H9 (cell line): ENCODE measurements at regions not wholly inside any gene's neighbourhood (a gene's known extent, or its start where the extent isn't known, plus 50 kb on each side); places are given as distances from the start of the nearest gene placed in this dataset.

Experiments
- DNase-seq: peaks from one replicate; pipeline ENCODE4 v3.0.0-alpha.2; 2017
- H2AFZ ChIP-seq: one replicate; pipeline ENCODE4 v1.6.1; 2013; ENCODE audit warnings: mild to moderate bottlenecking, low read length, control low read depth, moderate library complexity
- H2AK5ac ChIP-seq: 2 replicates; pipeline ENCODE4 v1.6.1; 2013; ENCODE audit warnings: low read length, control low read depth, mixed read lengths; ENCODE audit not compliant: insufficient read length
- H2BK120ac ChIP-seq: one replicate; pipeline ENCODE4 v1.6.1; 2013; ENCODE audit warnings: low read depth, mild to moderate bottlenecking, low read length, control low read depth, inconsistent platforms; ENCODE audit not compliant: poor library complexity, severe bottlenecking
- H2BK12ac ChIP-seq: 2 replicates; pipeline ENCODE4 v1.6.1; 2013; ENCODE audit warnings: low read length, control low read depth, mixed read lengths, low read depth; ENCODE audit not compliant: insufficient read length
- H2BK15ac ChIP-seq: 2 replicates; pipeline ENCODE4 v1.6.1; 2013; ENCODE audit warnings: low read depth, low read length, control low read depth
- H2BK20ac ChIP-seq: one replicate; pipeline ENCODE4 v1.6.1; 2013; ENCODE audit warnings: low read depth, mild to moderate bottlenecking, low read length, control low read depth, inconsistent platforms; ENCODE audit not compliant: poor library complexity, severe bottlenecking
- H2BK5ac ChIP-seq: 2 replicates; pipeline ENCODE4 v1.6.1; 2013; ENCODE audit warnings: low read length, control low read depth, mixed read lengths; ENCODE audit not compliant: insufficient read length
- H3K14ac ChIP-seq: 2 replicates; pipeline ENCODE4 v1.6.1; 2013; ENCODE audit warnings: low read length, control low read depth; ENCODE audit not compliant: insufficient read depth
- H3K18ac ChIP-seq: 2 replicates; pipeline ENCODE4 v1.6.1; 2013; ENCODE audit warnings: low read depth, mild to moderate bottlenecking, mixed read lengths, low read length, control low read depth; ENCODE audit not compliant: insufficient read length
- H3K23ac ChIP-seq: 2 replicates; pipeline ENCODE4 v1.6.1; 2013; ENCODE audit warnings: low read length, control low read depth, mixed read lengths, low read depth; ENCODE audit not compliant: insufficient read length
- H3K23me2 ChIP-seq: 2 replicates; pipeline ENCODE4 v1.6.1; 2013; ENCODE audit warnings: low read depth, mild to moderate bottlenecking, mixed read lengths, low read length, control low read depth; ENCODE audit not compliant: insufficient read length, poor library complexity, severe bottlenecking
- H3K27ac ChIP-seq: 2 replicates; pipeline ENCODE4 v1.5.1; 2013; ENCODE audit warnings: low read length, control low read depth, mixed read lengths, low read depth; ENCODE audit not compliant: insufficient read length
- H3K27me3 ChIP-seq: 2 replicates; pipeline ENCODE4 v1.6.1; 2013; ENCODE audit warnings: low read length, control low read depth, inconsistent platforms; ENCODE audit not compliant: insufficient read depth
- H3K4ac ChIP-seq: 2 replicates; pipeline ENCODE4 v1.6.1; 2013; ENCODE audit warnings: low read depth, mild to moderate bottlenecking, control low read depth, inconsistent platforms, low read length, moderate library complexity
- H3K4me1 ChIP-seq: 2 replicates; pipeline ENCODE4 v1.6.1; 2013; ENCODE audit warnings: low read length, control low read depth, inconsistent platforms; ENCODE audit not compliant: insufficient read depth
- H3K4me2 ChIP-seq: 2 replicates; pipeline ENCODE4 v1.6.1; 2013; ENCODE audit warnings: low read length, control low read depth, mixed read lengths; ENCODE audit not compliant: insufficient read length, insufficient read depth
- H3K56ac ChIP-seq: 2 replicates; pipeline ENCODE4 v1.6.1; 2013; ENCODE audit warnings: low read depth, mild to moderate bottlenecking, mixed read lengths, low read length, control low read depth; ENCODE audit not compliant: insufficient read length
- H3K79me1 ChIP-seq: 2 replicates; pipeline ENCODE4 v1.6.1; 2013; ENCODE audit warnings: low read depth, mild to moderate bottlenecking, moderate library complexity, low read length, control low read depth, inconsistent platforms; ENCODE audit not compliant: insufficient read depth, poor library complexity, severe bottlenecking
- H3K79me2 ChIP-seq: 2 replicates; pipeline ENCODE4 v1.6.1; 2013; ENCODE audit warnings: low read length, control low read depth, inconsistent platforms; ENCODE audit not compliant: insufficient read depth
- H3K9ac ChIP-seq: 2 replicates; pipeline ENCODE4 v1.6.1; 2013; ENCODE audit warnings: low read length, control low read depth, mixed read lengths; ENCODE audit not compliant: insufficient read length; ENCODE audit errors: extremely low read depth
- H3K9me3 ChIP-seq: one replicate; pipeline ENCODE4 v1.6.1; 2013; ENCODE audit warnings: low read depth, low read length, inconsistent platforms; ENCODE audit not compliant: control insufficient read depth
- H3T11ph ChIP-seq: one replicate; pipeline ENCODE4 v1.6.1; 2013; ENCODE audit warnings: mild to moderate bottlenecking, low read length, control low read depth, inconsistent platforms
- H4K20me1 ChIP-seq: one replicate; pipeline ENCODE4 v1.6.1; 2013; ENCODE audit not compliant: control insufficient read depth, insufficient read length, insufficient read depth
- H4K5ac ChIP-seq: 2 replicates; pipeline ENCODE4 v1.6.1; 2013; ENCODE audit warnings: low read depth, mild to moderate bottlenecking, mixed read lengths, low read length, control low read depth; ENCODE audit not compliant: insufficient read length
- H4K8ac ChIP-seq: replicated peaks from 2 replicates; pipeline ENCODE4 v1.6.1; 2013; ENCODE audit warnings: low read length, control low read depth, mixed read lengths, low read depth; ENCODE audit not compliant: insufficient read length
- H4K91ac ChIP-seq: 2 replicates; pipeline ENCODE4 v1.6.1; 2013; ENCODE audit warnings: low read depth, mild to moderate bottlenecking, moderate library complexity, mixed read lengths, low read length, control low read depth; ENCODE audit not compliant: insufficient read length
- H3K27ac Mint-ChIP-seq, 3 experiments: 2 replicates in 2 of 3; 3 replicates in 1 of 3; pipeline ENCODE4 v1.8.0; 2020 to 2021; ENCODE audit warnings: mixed read lengths in 3 of 3, mild to moderate bottlenecking in 1 of 3, moderate library complexity in 1 of 3
- H3K27me3 Mint-ChIP-seq: 2 replicates; pipeline ENCODE4 v1.8.0; 2021; ENCODE audit warnings: low read depth, mild to moderate bottlenecking, moderate library complexity, mixed read lengths
- H3K36me3 Mint-ChIP-seq, 3 experiments: 2 replicates in 2 of 3; 3 replicates in 1 of 3; pipeline ENCODE4 v1.8.0; 2020 to 2021; ENCODE audit warnings: low read depth in 3 of 3, mixed read lengths in 3 of 3; ENCODE audit not compliant: insufficient read depth in 1 of 3
- H3K4me1 Mint-ChIP-seq, 2 experiments: 2 replicates each; pipeline ENCODE4 v1.8.0; 2020; ENCODE audit warnings: mixed read lengths in 2 of 2
- H3K4me3 Mint-ChIP-seq, 2 experiments: 2 replicates in 1 of 2; 3 replicates in 1 of 2; pipeline ENCODE4 v1.8.0; 2020 to 2021; ENCODE audit warnings: mild to moderate bottlenecking in 2 of 2, mixed read lengths in 2 of 2, moderate library complexity in 1 of 2
- H3K9me3 Mint-ChIP-seq, 2 experiments: 2 replicates in 1 of 2; 3 replicates in 1 of 2; pipeline ENCODE4 v1.8.0; 2020; ENCODE audit warnings: mild to moderate bottlenecking in 2 of 2, mixed read lengths in 2 of 2, moderate library complexity in 1 of 2
- CTCF ChIP-seq: fragments of 200-600 bp; sonication (generic); conservative IDR thresholded peaks from 3 replicates; pipeline ENCODE4 v1.8.0; 2021; ENCODE audit warnings: antibody characterized with exemption, mild to moderate bottlenecking
- WGBS: extraction: QIAGEN DNeasy Blood & Tissue Kit; methylation state at CpG from one replicate; pipeline ENCODE4 v1.1.7; 2013; ENCODE audit warnings: missing lambda C conversion rate, low lambda C conversion rate, mixed read lengths; ENCODE audit not compliant: insufficient read length; ENCODE audit errors: extremely low coverage; 5-methylcytosine and 5-hydroxymethylcytosine counted together

GRCh38 chr6:51398793-51399192, 580.1 kb downstream of the TFAP2B start:
- Histone ChIP-seq H2AFZ (no peak overlapping the region), H3K27me3 (no peaks in the 10 kb centered on the region), H3K27ac (no peak overlapping the region), H3K9me3 (no peaks in the 10 kb centered on the region), H2BK5ac (no peak overlapping the region), H3K23me2 (no peaks in the 10 kb centered on the region), H4K8ac (no peak overlapping the region), H4K5ac (no peak overlapping the region), H3K79me2 (no peaks in the 10 kb centered on the region), H2AK5ac (no peak overlapping the region), H3K18ac (no peak overlapping the region), H3K4me1 (peaks cover 2% of the 10 kb centered on the region; the same call in 1 of the 2 replicates), H3K14ac (no peak overlapping the region), H3K23ac (no peak overlapping the region), H4K91ac (no peak overlapping the region), H3K9ac (no peak overlapping the region), H2BK12ac (no peak overlapping the region), H3K79me1 (no peaks in the 10 kb centered on the region), H3K4me2 (no peak overlapping the region), H3T11ph (no peak overlapping the region), H2BK20ac (no peak overlapping the region), H3K56ac (no peak overlapping the region), H2BK120ac (no peak overlapping the region), H2BK15ac (no peak overlapping the region), H3K4ac (no peak overlapping the region), H4K20me1 (no peaks in the 10 kb centered on the region)
- H3K27me3 Mint-ChIP-seq = peaks cover 1% of the 10 kb centered on the region; the same call in 1 of the 2 replicates
- TF ChIP-seq CTCF = no peak
- no peaks in the 10 kb centered on the region for H3K4me1 Mint-ChIP-seq
- no peak for DNase-seq
- no peaks in the 10 kb centered on the region for H3K36me3 Mint-ChIP-seq
- no CpG with 5 or more reads among the region's 5 CpGs for WGBS
- H3K27ac Mint-ChIP-seq = no peak overlapping the region
- H3K9me3 Mint-ChIP-seq = no peaks in the 10 kb centered on the region
- no peak overlapping the region for H3K4me3 Mint-ChIP-seq
